ENCODE measurements at regions not wholly inside any gene's neighbourhood (a gene's known extent, or its start where the extent isn't known, plus 50 kb on each side); places are given as distances from the start of the nearest gene placed in this dataset.

GRCh38 chr15:39226169-39226937, 354.5 kb upstream of the THBS1 start:
- TF ChIP-seq CTCF (IDR thresholded peaks at IDR 0.05; ENCODE audit: borderline replicate concordance, insufficient read depth, low read depth, low read length) = no peak
- H3K4me3 ChIP-seq (ENCODE audit: low read depth, low read length) = no peak overlapping the region

GRCh38 chr15:39227001-39227400, 353.9 kb upstream of the THBS1 start:
- H3K4me3 ChIP-seq (ENCODE audit: low read depth, low read length) = no peak overlapping the region

GRCh38 chr15:39228889-39229288, 352.0 kb upstream of the THBS1 start:
- no peak overlapping the region for H3K4me3 ChIP-seq (ENCODE audit: low read depth, low read length)
- TF ChIP-seq CTCF (IDR thresholded peaks at IDR 0.05; ENCODE audit: borderline replicate concordance, insufficient read depth, low read depth, low read length) = no peak

More at GRCh38 chr15:39227001-39227400, 353.9 kb upstream of the THBS1 start:
- no peak for TF ChIP-seq CTCF (IDR thresholded peaks at IDR 0.05; ENCODE audit: borderline replicate concordance, insufficient read depth, low read depth, low read length)

GRCh38 chr15:39230205-39230907, 350.5 kb upstream of the THBS1 start:
- no peak for TF ChIP-seq CTCF (IDR thresholded peaks at IDR 0.05; ENCODE audit: borderline replicate concordance, insufficient read depth, low read depth, low read length)

GRCh38 chr15:39230908-39231285, 350.0 kb upstream of the THBS1 start:
- H3K4me3 ChIP-seq (ENCODE audit: low read depth, low read length) = no peak overlapping the region
- TF ChIP-seq CTCF (IDR thresholded peaks at IDR 0.05; ENCODE audit: borderline replicate concordance, insufficient read depth, low read depth, low read length) = no peak

More at GRCh38 chr15:39230205-39230907, 350.5 kb upstream of the THBS1 start:
- no peak overlapping the region for H3K4me3 ChIP-seq (ENCODE audit: low read depth, low read length)

GRCh38 chr15:39232512-39232911, 348.4 kb upstream of the THBS1 start:
- no peak for TF ChIP-seq CTCF (IDR thresholded peaks at IDR 0.05; ENCODE audit: borderline replicate concordance, insufficient read depth, low read depth, low read length)
- no peak overlapping the region for H3K4me3 ChIP-seq (ENCODE audit: low read depth, low read length)

Measured in GM12875 (cell line).